NB4 (cell line): ENCODE measurements at regions not wholly inside any gene's neighbourhood (a gene's known extent, or its start where the extent isn't known, plus 50 kb on each side); places are given as distances from the start of the nearest gene placed in this dataset.

Experiments
- MYC ChIP-seq: IDR thresholded peaks from 2 replicates; pipeline ENCODE4 v1.6.1; 2011; ENCODE audit warnings: low read depth, low read length
- POLR2A ChIP-seq: IDR thresholded peaks from 2 replicates; pipeline ENCODE4 v1.6.1; 2011; ENCODE audit warnings: mild to moderate bottlenecking; ENCODE audit not compliant: insufficient read length; ENCODE audit errors: extremely low read depth
- TF ChIP-seq, protein P1 (sequence below): IDR thresholded peaks from one replicate; pipeline ENCODE4 v1.5.1; 2012; ENCODE audit warnings: low read depth, low read length
- TF ChIP-seq, protein P2 (sequence below): IDR thresholded peaks from 2 replicates; pipeline ENCODE4 v1.6.1; 2011; ENCODE audit warnings: low read depth, low read length

DNA sequence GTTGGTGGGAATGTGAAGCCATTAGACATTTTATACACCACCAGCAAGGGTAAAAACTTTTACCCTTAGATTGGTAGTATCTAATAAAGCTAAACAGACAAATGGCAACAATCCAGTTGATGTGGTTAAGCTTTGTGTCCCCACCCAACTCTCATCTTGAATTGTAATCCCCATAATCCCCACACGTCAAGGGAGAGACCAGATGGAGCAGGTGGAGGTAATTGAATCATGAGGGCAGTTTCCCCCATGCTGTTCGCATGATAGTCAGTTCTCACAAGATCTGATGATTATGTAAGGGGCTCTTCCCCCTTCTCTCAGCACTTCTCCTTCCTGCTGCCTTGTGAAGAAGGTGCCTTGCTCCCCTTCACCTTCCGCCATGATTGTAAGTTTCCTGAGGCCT lies 602.3 kb downstream of the NUF2 start:
- TF ChIP-seq POLR2A (no peak), MYC (no peak)
- TF ChIP-seq, protein P1, sequence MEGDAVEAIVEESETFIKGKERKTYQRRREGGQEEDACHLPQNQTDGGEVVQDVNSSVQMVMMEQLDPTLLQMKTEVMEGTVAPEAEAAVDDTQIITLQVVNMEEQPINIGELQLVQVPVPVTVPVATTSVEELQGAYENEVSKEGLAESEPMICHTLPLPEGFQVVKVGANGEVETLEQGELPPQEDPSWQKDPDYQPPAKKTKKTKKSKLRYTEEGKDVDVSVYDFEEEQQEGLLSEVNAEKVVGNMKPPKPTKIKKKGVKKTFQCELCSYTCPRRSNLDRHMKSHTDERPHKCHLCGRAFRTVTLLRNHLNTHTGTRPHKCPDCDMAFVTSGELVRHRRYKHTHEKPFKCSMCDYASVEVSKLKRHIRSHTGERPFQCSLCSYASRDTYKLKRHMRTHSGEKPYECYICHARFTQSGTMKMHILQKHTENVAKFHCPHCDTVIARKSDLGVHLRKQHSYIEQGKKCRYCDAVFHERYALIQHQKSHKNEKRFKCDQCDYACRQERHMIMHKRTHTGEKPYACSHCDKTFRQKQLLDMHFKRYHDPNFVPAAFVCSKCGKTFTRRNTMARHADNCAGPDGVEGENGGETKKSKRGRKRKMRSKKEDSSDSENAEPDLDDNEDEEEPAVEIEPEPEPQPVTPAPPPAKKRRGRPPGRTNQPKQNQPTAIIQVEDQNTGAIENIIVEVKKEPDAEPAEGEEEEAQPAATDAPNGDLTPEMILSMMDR, result no peak
- TF ChIP-seq, protein P2, sequence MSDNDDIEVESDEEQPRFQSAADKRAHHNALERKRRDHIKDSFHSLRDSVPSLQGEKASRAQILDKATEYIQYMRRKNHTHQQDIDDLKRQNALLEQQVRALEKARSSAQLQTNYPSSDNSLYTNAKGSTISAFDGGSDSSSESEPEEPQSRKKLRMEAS, result no peak
